H1 (cell line): ENCODE measurements at regions not wholly inside any gene's neighbourhood (a gene's known extent, or its start where the extent isn't known, plus 50 kb on each side); places are given as distances from the start of the nearest gene placed in this dataset.

Experiments used
- ATF2 ChIP-seq: IDR thresholded peaks from 2 replicates; pipeline ENCODE4 v1.6.1; 2012; ENCODE audit warnings: low read length, inconsistent platforms
- CTBP2 ChIP-seq: IDR thresholded peaks from 2 replicates; pipeline ENCODE4 v1.7.0; 2011; ENCODE audit warnings: borderline replicate concordance, mild to moderate bottlenecking, moderate library complexity, mixed read lengths, low read length; ENCODE audit not compliant: insufficient read depth, insufficient read length
- CTCF ChIP-seq, 3 experiments: IDR thresholded peaks; 1 replicate in 2 of 3; 2 replicates in 1 of 3; pipeline versions ENCODE4 v1.5.1 to v1.6.1; 2011; ENCODE audit warnings: low read length in 3 of 3, mild to moderate bottlenecking in 3 of 3, inconsistent platforms in 2 of 3, low read depth in 1 of 3, moderate library complexity in 1 of 3; ENCODE audit not compliant: insufficient read depth in 1 of 3; ENCODE audit errors: control extremely low read depth in 1 of 3
- EZH2 ChIP-seq: fragments of 200-600 bp; sonication (generic); IDR thresholded peaks from 2 replicates; pipeline ENCODE4 v1.7.1; 2012; ENCODE audit warnings: low read depth, mild to moderate bottlenecking, moderate library complexity, low read length, inconsistent platforms; ENCODE audit not compliant: severe bottlenecking
- JUN ChIP-seq: IDR thresholded peaks from 2 replicates; pipeline ENCODE4 v1.6.1; 2011; ENCODE audit warnings: low read depth, mild to moderate bottlenecking, improper control_type of control experiment, low read length
- MAFK ChIP-seq: IDR thresholded peaks from 2 replicates; pipeline ENCODE4 v1.6.1; 2012; ENCODE audit warnings: low read depth, mild to moderate bottlenecking, improper control_type of control experiment, low read length
- MAX ChIP-seq: IDR thresholded peaks from 2 replicates; pipeline ENCODE4 v1.6.1; 2012; ENCODE audit warnings: inconsistent platforms
- POLR2AphosphoS5 ChIP-seq: IDR thresholded peaks from 2 replicates; pipeline ENCODE4 v1.6.1; 2011; ENCODE audit warnings: low read depth, low read length
- SIN3A ChIP-seq, 2 experiments: IDR thresholded peaks in 1 of 2; conservative IDR thresholded peaks in 1 of 2; 2 replicates each; pipeline ENCODE4 v1.6.1; 2011 to 2012; ENCODE audit warnings: low read length in 2 of 2, improper control_type of control experiment in 1 of 2, low read depth in 1 of 2, mild to moderate bottlenecking in 1 of 2
- YY1 ChIP-seq: IDR thresholded peaks from 2 replicates; pipeline ENCODE4 v1.6.1; 2011; ENCODE audit warnings: low read depth, mild to moderate bottlenecking, low read length

GRCh38 chr2:42924418-42924886 is 132.1 kb upstream of the HAAO start:
- TF ChIP-seq CTCF (IDR thresholded peaks at IDR 0.05; ENCODE audit: control extremely low read depth in 1 of 3, insufficient read depth in 1 of 3, low read depth in 1 of 3, low read length in 3 of 3) (no peak), ATF2 (no peak), POLR2AphosphoS5 (no peak), YY1 (no peak), MAFK (no peak), SIN3A (conservative IDR thresholded peaks at IDR 0.05 in 1 of 2, IDR thresholded peaks at IDR 0.05 in 1 of 2; ENCODE audit: low read depth in 1 of 2, low read length in 2 of 2) (no peak), EZH2 (no peak), CTBP2 (no peak), JUN (no peak), MAX (no peak)
